ENCODE measurements at regions not wholly inside any gene's neighbourhood (a gene's known extent, or its start where the extent isn't known, plus 50 kb on each side); places are given as distances from the start of the nearest gene placed in this dataset.
A peak's percentile ranks its signal among the peaks of the same experiment; 100 is the strongest.

- no peak for TF ChIP-seq EZH2 (IDR thresholded peaks at IDR 0.05; ENCODE audit: low read length)
- TF ChIP-seq CTCF (optimal IDR thresholded peaks at IDR 0.05 in 1 of 3, IDR thresholded peaks at IDR 0.05 in 1 of 3, conservative IDR thresholded peaks at IDR 0.05 in 1 of 3; ENCODE audit: extremely low read depth in 1 of 3, insufficient read depth in 2 of 3, low read length in 3 of 3) = peak; percentile 86 to 98 (median 96)
These were observed 163.4 kb upstream of the CIBAR2 start for GRCh38 chr16:85275533-85276249.
